HG03175 (cell line): ENCODE measurements at regions not wholly inside any gene's neighbourhood (a gene's known extent, or its start where the extent isn't known, plus 50 kb on each side); places are given as distances from the start of the nearest gene placed in this dataset.

Experiments used
- ATAC-seq: cut with Tn5 transposase; IDR thresholded peaks from one replicate; pipeline ENCODE4 v1.9.1; 2021; ENCODE audit warnings: mild to moderate bottlenecking, moderate library complexity; ENCODE audit not compliant: unreplicated experiment

DNA sequence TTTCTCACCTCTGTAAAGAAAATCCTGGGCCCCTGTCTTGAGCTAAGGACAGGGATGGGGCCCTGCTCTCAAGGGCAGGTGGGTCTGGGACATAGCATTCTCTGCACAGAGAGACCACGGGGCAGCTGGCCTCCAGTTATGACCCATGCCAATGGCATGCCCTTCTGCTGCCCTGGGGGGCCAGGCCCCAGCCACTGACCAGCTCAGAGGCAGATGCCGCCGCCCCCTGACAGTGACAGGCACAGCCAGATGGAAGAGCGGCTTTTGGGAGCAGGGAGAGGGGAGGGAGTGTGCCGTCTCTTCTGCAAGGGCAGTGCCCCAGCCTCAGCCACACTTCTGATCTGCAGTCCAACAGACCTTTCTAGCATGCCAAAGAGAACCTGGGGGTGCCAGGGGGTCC lies 114.8 kb upstream of the NAV2 start:
- ATAC-seq, result no peak

DNA sequence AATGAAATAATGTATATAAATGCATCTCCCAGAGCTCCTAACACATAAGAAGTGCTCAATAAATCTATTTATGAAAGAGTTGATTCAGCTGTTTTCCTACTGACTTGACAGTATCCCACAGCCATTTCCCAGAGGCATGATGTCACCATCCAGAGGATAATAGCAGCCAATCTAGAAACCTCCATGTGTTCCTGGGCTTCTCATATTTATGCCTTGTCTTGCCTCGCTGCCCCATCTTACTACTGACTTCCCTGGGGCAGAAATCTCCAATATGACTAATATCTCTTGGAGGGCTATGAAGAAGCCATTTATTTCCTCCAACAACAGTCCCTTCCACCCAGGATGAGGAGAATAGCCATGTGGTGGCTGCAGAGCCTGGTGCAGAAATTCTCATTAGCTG lies 115.4 kb upstream of the NAV2 start:
- no peak for ATAC-seq

DNA sequence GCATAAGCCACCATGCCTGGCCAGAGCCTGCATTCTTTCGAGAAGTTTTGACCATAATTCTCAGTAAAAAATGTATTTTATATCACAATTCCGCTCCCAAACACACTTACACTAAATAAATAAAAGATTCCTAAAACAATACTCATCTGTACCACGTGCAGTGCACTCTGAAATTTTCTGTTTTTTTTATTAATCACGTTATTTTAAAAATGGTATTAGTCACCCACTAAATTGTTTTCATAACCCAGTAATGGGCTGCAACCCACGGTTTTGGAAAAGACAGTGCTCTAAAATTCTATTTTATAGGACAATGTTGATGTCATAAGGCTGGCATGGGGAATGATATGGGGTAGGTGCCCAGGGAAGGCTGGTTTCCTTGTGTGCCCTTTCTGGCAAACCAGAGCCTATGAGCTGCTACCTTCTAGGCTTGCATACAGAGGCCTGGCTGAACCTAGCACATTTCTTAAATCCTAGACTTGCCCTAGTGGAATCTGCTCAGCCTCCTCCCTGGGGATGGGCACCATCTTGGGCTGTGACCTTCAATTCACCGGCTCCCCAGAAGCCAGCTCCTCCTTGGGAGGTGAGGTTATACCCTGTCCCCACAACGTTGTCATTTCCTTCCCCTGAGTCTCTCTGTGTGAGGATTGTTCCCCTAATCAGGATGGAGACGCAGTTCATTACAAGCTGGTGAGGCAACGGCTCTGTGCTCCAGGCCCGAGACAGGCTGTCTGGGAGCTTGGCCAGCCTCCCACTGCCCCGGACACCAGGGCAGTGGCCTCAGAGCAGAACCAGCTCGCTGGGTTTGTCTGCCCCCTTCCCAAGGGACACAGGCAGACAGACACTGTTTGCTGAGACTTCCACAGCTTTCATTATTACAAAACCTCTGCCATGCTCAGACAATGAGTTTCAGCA lies 116.5 kb upstream of the NAV2 start:
- ATAC-seq, result no peak

DNA sequence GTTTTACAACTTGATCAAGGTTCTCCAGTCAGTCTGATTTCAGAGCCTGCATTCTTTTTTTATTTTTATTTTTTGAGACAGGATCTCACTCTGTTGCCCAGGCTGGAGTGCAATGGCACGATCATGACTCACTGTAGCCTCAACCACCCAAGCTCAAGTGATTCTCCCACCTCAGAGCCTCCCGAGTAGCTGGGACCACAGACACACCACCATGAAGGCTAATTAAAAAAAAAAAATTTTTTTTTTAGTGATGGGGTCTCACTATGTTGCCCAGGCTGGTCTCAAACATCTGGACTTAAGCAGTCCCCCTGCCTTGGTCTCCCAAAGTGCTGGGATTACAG lies 117.2 kb upstream of the NAV2 start:
- no peak for ATAC-seq

DNA sequence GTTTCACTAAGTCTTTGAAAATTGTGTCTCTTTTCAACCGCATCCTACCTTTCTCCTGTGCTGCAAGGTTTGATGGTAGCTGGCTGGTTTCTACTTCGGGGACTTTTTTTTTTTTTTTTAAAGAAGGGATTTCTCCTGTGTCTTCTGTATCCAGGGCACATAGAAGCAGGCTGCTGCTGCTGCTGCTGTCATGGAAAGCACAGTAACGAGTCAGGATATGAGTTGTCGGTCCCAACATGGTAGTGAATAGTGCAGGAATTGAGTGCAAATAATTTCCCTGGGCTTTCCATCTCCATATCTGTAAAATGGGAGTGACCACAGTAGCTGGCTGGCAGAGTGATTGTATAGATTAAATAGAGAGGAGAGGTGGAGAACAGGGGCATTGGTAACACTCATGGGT lies 118.3 kb upstream of the NAV2 start:
- no peak for ATAC-seq

DNA sequence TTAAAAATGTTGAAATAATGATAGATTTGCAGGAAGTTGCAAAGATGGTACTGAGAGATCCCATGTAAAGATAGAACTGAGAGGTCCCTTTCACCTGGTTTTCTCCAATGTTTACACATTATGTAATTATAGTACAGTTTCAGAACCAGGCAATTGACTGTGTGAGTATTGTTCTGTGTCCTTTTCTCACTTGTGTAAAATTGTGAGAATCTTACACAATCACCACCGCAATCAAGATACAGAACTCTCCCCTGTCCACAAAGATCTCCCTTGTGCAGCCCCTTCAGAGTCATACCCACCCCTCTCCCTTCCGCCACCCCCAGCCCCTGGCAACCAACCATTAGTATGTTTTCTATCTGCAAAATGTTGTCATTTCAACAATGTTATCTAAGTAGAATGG lies 119.8 kb upstream of the NAV2 start:
- ATAC-seq, result no peak

DNA sequence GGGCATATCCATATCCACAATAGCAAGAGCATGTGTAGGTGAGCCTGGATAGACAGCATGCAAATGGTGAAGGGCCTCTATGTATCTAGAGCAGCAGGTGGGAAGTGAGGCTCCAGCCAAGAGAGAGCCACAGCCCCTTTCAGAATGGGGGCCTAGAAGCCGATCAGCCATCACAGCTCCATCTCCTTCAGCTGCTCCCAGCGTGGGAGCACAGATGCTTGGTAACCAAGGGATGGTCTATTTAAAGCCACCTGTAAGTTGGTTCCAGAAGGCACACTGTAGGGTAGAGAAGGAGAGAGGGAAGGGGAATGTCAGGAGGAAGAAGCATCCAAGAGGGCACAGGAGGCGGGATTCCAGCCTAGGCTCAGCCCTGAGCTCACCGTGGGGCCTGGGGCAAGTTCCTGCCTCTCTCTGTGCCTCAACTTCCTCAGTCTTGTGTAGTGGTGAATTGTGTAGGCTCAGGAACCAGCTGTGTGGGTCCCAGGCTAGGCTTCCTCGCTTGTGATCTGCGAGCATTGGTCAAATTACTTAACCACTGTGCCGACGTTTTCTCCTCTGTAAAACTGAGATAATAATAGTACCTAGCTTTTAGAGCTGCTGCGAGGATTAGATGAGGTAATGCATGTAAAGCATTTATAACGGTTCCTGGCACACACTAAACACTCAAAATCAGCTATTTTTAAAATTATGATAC lies 122.9 kb upstream of the NAV2 start:
- no peak for ATAC-seq

DNA sequence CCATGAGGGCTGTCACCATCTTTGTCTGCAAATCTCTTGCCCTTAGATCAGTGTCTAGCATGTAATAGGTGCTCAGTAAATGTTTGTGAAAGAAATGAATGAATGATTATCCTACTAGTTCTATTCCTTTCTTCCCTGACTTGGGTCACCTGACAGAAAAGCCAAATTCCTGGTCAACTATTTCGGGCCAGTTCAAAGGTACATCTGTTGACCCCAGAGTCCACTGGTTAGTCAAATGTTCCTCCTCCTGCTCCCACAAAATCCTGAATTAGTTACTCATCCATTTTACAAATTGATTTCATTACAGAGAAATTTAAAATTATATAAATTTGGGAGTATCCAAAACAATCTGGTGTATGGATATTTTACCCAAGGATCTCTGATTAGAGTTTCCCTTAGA lies 124.7 kb upstream of the NAV2 start:
- ATAC-seq, result no peak

DNA sequence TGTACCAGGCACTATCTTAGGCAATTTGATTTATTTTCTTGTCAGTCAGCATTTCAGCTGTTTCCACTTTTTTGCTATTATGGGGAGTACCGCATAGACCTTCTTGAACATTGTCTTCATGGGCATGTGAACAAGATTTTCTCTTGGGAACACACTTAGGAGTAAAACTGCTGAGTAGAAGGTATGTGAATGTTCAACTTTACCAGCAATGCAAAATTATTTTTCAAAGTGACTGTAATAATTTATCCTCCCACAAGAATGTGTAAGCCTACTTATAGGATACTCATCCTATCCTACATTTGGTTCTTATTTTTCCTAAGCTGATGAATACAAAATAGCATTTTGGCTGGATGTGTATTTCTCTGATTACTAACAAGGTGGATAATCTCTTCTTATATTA lies 132.0 kb upstream of the NAV2 start:
- ATAC-seq, result no peak

DNA sequence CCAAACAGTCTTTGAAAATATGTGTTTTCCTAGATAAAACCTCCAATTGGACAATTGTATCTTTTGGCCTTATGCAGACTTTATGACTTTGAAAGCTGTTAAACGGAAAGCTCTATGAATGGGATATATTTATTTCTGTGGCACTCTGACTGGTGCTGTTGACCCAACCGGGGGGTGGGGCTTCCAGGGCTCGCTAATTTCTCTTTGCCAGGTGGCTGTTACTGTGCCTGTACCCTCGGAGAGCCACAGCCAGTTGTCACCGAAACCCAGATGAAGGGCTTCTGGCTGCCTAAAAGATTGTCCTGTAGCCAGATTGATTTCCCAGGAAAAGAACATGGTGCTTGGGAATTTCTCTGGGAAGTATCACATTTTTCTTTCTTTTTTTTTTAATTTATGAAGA lies 132.7 kb upstream of the NAV2 start:
- ATAC-seq, result no peak

DNA sequence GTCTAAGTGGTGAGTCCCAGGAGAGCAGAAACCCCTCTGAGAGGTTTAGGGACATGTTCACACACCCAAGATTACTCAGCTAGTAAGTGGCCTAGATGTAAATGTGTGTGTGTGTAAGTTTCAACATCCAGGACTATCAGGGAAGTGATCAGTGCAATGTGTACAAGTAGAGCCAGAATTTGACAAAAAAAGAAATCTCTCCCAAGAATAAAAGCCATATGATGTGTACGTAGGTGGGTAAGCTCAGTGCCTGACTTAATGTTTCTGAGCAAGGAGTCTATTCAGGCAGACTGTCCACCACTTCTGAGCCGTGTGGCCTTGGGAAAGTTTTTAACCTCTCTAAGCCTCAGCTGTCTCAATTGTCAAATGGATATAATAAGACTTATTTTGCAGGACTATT lies 133.8 kb upstream of the NAV2 start:
- ATAC-seq, result no peak

DNA sequence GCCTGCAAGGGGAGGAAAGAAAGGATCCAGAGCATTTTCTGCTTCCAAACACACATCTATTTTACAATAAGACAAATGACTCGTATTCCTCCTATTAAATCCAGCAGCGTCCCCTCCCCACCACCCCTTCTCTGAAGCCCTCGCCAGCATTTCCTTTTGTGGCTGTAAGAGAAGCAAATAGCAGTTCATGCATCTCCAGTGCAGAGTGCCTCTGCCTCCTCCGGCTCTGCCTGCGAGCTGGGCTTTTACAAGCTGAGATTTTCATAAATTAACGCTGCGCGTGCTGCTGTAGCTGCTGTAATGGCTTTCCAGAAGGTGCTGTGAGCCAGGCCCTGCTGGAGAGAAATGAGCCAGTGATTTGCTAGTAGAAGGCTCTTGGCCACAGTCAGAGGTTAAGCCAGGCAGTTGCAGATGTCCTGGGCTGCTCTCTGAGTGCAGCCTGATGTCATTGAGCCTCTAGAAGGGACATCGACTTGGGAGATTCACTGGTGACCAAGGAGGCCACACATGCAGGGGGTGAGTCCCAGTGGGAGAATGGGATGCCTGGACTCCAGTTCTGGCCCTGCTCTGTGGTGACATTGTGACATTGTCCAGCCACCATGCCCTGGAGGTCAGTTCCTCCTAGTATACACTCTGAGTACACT lies 134.5 kb upstream of the NAV2 start:
- ATAC-seq, result no peak

DNA sequence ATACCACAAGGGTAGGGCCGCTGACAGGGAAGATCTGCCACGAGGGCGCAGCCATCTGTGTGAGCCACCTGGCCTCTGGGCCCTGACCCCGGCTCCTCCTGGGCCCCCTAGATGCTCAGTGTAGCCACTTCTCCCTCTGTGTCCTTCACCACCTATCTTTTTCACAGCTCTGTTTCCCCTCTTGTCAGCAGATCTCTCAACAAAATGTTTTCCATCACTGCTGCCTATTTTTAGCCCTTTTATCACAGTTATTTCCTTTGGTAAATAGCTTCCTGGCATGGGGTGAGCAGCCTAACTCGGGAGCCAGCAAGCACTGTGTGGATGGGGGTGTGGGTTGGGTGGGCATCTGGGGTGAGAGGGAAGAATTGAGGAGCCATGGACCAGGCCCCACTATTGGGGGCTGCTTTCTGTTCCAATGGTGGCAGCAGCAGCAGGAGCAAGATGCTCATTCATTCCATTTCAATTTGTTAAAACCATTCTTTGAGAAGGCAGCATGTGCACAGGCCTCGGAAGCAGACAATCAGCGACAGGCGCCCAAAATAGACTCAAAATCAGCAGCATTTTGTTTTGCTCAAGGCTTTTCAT lies 135.2 kb upstream of the NAV2 start:
- ATAC-seq, result no peak

DNA sequence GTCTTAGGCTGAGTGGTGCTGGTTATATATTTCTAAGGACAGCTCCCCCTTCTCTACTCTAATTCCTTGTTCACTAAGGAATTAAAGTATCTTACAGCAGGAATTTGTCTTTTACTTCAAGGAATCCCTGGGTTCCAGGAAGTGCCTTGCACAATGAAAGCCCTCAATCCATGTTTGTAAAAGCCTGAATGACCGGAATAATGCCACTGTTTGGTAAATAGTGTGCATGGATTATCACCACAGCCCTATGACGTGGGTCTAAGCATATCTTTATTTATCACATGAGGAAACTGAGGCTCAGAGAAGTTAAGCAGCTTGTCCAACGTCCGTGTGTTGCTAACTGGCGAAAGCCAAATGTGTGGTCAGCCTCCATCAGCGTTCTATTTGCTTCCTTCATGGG lies 135.7 kb upstream of the NAV2 start:
- ATAC-seq, result no peak

DNA sequence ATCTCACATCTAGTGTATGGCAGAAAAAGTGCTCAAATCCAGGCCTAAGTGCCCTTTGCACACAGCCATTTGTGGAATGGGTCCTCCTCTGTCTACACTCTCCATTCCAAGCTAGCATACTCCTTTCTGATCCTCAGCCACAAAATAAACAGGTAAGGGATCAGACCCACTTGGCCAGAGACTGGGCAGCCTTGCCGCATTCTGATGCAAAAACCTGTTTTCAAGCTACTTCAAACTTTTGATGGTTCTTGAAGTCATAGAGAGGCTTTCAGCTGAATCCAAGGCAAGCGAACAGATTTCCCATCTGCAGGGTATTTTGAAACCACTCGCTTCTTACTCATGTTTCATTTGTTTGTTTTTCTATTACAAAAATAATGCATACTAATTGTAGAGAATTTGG lies 136.6 kb upstream of the NAV2 start:
- no peak for ATAC-seq

DNA sequence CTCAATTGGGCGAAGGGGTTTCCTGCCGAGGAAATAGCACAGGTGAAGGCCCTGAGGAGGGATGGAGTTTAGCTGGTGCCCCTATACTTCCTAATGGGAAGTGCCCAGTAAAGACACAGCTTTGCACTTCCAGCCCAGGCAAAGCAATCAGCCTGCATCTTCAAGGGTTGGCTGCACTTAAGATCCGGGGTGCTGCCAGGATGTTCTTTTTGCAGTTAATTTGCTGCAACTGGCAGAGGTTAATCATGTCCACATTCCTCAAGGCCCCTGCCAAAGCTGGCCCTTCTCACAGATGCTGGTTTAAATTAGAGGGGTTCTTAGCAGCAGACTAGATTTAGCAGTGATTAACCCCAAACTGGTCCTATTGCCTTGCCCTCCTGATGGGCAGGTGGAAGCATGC lies 137.7 kb upstream of the NAV2 start:
- ATAC-seq, result no peak

DNA sequence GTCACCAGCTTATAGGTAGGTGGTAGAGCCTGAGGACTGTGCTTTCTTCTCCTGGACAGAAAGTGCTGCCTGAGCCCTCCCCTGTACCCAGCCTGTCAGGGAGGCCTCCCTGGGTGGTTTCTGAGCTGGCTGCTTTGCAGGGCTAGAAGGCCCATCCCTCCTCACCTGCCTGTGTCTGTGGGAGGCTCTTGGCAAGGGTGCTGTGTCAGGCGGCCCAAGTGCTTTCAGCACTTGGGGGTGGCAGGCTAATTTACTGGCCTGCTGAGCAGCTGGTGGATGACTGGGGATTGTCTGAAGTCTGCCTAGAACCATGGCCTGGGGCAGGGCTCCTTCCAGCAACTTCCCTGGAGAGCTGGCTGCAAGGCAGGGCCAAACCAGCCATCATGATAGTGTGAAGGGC lies 139.0 kb upstream of the NAV2 start:
- ATAC-seq, result no peak

DNA sequence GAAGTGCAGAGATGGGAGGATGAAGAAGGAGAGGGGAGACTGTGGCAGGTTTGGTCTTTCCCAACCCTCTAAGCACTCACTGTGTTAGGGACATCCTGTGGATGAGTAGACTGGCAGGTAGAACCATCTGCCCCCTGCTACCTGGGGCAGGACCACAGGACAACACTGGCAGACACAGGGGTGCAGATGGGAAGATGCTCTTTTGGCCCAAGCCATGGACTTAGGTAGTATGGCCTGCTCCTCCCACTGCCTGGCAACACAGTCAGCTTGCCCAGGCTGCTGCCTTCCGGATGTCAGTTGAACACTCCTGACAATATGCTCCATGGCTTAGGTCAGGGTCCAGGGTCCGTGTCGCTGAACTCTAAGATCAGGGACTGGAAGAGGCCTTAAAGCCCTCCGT lies 140.7 kb upstream of the NAV2 start:
- ATAC-seq, result no peak

DNA sequence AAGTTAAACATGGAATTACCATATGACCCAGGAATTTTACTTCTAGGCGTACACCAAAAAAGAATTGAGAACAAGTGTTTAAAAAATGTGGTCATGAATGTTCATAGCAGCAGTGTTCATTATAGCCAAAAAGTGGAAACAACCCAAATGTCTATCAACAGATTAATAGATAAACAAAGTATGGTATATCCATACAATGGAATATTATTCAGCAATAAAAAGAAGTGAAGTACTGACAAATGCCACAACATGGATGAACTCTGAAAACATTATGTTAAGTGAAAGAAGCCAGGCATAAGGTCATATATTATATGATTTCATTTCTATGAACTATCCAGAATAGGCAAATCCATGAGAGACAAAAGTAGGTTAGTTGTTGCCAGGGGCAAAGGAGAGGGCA lies 141.7 kb upstream of the NAV2 start:
- no peak for ATAC-seq

DNA sequence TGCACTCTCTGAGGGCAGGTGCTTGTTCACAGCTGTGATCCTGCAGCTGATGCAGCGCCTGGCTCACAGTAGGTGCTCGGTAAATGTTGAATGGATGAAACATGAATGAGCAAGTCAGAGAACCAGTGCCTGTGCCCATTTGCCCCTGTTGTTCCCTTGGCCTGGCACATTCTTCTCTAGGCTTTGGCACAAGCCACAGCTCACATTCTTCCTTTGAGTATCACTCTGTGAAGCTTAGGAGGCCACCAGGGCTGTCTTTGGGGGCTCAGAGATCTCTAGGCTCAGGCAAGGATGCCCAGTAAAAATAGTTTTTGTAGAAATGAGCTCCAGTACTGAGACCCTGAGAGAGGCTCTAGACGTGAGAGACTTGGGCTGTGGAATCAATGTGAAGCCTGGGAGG lies 144.6 kb upstream of the NAV2 start:
- no peak for ATAC-seq

DNA sequence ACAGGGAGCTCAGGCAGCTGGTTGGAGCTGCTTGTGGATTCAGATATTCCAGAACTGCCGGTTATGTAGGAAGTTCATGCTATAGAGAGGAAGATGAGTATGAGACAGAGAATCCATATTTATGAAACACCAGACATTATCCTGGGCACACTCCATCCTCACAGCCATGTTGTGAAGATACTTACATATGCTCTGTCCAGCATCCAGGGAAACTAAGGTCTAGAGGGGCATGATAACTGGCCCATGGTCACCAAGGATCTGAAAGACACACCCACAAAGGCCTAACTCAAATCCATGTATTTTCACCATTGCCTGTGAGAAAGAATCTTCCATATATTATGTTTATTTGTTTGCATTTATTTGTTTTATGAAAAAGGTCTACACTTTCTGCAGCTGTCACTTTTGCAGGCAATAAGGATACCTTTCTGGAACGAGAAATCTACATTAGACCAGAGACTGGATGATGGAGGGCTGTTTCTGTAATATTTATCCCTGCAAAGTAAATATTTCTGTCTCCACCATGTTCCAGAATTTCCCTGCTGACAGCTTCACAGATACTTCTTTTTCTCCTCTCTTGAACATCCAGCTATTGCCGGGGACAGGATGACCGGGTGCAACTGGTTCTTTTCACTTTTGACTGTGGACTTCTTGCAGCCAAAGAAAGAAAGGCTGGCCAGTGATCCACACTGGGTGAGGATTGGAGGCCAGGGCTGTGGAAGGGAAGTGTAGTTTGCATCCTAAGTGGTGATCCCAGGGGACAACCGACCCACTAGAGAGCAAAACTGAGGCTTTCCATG lies 145.9 kb upstream of the NAV2 start:
- ATAC-seq, result no peak
